ENCODE measurements at regions not wholly inside any gene's neighbourhood (a gene's known extent, or its start where the extent isn't known, plus 50 kb on each side); places are given as distances from the start of the nearest gene placed in this dataset.
"Not testable (repeated sequence)": the region's sequence is repeated elsewhere in the genome, so short reads cannot be mapped to it uniquely, and the experiment has no call there.

GRCh38 chr9:66794769-66795168 is 105.8 kb upstream of the ZNF658 start:
- ATAC-seq; H3K9me3 Mint-ChIP-seq; H3K27ac Mint-ChIP-seq; H3K36me3 Mint-ChIP-seq (ENCODE audit: low read depth); H3K4me3 Mint-ChIP-seq; H3K4me1 Mint-ChIP-seq; H3K27me3 Mint-ChIP-seq; DNase-seq: not testable (repeated sequence)

- H3K27me3 Mint-ChIP-seq; H3K4me1 Mint-ChIP-seq; H3K27ac Mint-ChIP-seq; H3K9me3 Mint-ChIP-seq; H3K36me3 Mint-ChIP-seq (ENCODE audit: low read depth); H3K4me3 Mint-ChIP-seq; ATAC-seq; DNase-seq: not testable (repeated sequence)
Observed at GRCh38 chr9:66795723-66796503, 104.6 kb upstream of the ZNF658 start.

DNA sequence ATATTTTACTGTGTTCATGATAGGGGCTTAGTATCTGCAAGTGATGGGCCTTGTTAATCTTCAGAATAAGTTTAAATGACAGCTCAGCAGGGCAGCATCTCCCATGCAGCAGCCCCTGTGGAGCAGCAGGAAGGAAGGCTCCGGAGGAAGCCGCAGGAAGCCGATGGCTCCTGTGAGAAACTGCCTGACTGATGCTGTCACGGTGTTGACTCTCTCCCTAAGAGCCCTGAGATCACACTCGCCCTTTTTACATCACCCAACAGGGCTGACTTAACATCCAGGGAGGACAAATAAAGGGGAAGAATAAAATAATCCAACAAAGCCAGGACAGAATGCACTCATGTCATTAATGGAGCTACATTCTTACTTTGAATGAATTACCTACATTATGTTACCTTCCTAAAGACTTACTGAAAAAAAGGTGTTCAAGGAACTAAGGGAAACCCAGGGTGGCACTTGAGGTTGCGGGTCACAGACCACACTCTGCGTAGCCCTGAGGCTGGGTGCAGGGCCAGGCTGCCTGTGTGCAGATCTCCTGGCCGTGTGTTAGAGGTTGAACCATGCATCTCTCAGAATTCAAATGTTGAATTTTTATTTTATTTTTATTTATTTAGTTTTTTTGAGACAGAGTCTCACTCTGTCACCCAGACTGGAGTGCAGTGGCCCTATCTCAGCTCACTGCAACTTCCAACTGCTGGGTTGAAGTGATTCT is 102.5 kb upstream of the ZNF658 start:
- H3K27me3 Mint-ChIP-seq; H3K4me1 Mint-ChIP-seq; H3K4me3 Mint-ChIP-seq; H3K36me3 Mint-ChIP-seq (ENCODE audit: low read depth); H3K27ac Mint-ChIP-seq; ATAC-seq; DNase-seq; H3K9me3 Mint-ChIP-seq: not testable (repeated sequence)

DNA sequence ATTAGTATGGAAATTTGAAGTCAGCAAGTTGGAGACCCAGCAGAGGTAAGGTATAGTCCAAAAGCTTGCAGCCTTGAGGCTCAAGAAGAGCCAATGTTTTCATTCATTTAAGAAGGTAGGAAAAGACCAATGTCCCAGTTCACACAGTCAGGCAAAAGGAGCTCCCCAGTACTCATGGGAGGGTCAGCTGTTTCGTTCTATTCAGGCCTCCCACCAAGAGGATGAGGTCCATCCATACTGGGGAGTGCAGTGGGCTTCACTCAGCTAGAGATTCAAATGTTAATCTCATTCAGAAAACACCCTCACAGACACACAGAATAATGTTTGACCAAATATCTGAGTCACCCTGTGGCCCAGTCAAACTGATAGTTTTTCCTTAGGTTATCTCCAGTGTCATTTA is 96.9 kb upstream of the ZNF658 start:
- not testable (repeated sequence) for H3K9me3 Mint-ChIP-seq; H3K27me3 Mint-ChIP-seq; ATAC-seq; H3K4me3 Mint-ChIP-seq; H3K4me1 Mint-ChIP-seq; DNase-seq; H3K36me3 Mint-ChIP-seq (ENCODE audit: low read depth); H3K27ac Mint-ChIP-seq

GRCh38 chr9:66810247-66810646 is 90.3 kb upstream of the ZNF658 start:
- not testable (repeated sequence) for H3K4me1 Mint-ChIP-seq, H3K27ac Mint-ChIP-seq

DNA sequence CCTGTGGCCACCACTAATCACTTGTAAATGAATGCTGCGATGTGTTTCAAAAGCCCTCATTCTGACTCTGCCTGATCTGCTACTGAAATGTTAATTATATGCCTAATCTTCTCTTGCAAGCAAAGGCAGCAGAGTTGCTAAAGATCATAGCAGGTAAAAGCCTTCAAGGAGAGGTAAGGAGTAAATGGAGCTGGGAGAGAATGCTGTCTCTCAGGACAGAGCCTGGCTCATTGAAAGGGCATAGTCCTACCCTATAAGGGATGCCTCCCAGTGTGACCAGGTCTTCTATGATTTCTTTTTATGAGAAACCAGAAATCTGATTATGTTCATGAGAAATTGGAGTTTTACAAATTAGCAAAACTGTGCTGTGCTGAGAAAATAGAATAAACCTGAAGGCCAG is 88.2 kb upstream of the ZNF658 start:
- not testable (repeated sequence) for DNase-seq, H3K27me3 Mint-ChIP-seq

More at GRCh38 chr9:66810247-66810646, 90.3 kb upstream of the ZNF658 start:
- H3K9me3 Mint-ChIP-seq; DNase-seq; H3K36me3 Mint-ChIP-seq (ENCODE audit: low read depth); H3K27me3 Mint-ChIP-seq; H3K4me3 Mint-ChIP-seq; ATAC-seq: not testable (repeated sequence)

GRCh38 chr9:66812967-66813366 is 87.6 kb upstream of the ZNF658 start:
- ATAC-seq; H3K4me3 Mint-ChIP-seq; H3K9me3 Mint-ChIP-seq; DNase-seq; H3K27ac Mint-ChIP-seq; H3K36me3 Mint-ChIP-seq (ENCODE audit: low read depth); H3K4me1 Mint-ChIP-seq; H3K27me3 Mint-ChIP-seq: not testable (repeated sequence)

More for the DNA sequence above, 88.2 kb upstream of the ZNF658 start:
- H3K27ac Mint-ChIP-seq; ATAC-seq; H3K36me3 Mint-ChIP-seq (ENCODE audit: low read depth); H3K9me3 Mint-ChIP-seq; H3K4me3 Mint-ChIP-seq; H3K4me1 Mint-ChIP-seq: not testable (repeated sequence)

DNA sequence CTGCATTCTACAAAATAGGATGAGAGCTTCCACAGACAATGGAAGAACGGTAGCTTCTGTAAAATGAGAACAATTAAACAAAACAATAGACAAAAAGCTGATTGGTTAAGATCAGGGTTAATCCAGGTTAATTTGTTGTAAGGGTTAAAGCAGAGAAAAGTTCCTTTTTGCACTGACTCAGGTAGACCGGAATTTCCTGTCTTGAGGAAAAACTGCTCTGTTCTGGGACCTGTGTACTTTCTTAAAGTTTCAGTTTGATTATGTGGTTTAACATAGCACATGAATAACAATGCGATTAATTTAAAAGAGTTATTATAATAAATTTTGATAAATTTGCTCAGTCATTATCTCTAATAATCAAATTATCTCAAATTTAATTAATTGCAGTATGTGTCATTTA is 86.5 kb upstream of the ZNF658 start:
- H3K27ac Mint-ChIP-seq, H3K27me3 Mint-ChIP-seq: not testable (repeated sequence)

GRCh38 chr9:66819510-66819909 is 81.0 kb upstream of the ZNF658 start:
- not testable (repeated sequence) for H3K4me3 Mint-ChIP-seq; H3K4me1 Mint-ChIP-seq; DNase-seq; H3K9me3 Mint-ChIP-seq; H3K27me3 Mint-ChIP-seq; H3K36me3 Mint-ChIP-seq (ENCODE audit: low read depth); H3K27ac Mint-ChIP-seq; ATAC-seq

More for the DNA sequence above, 86.5 kb upstream of the ZNF658 start:
- DNase-seq; H3K4me3 Mint-ChIP-seq; H3K4me1 Mint-ChIP-seq; ATAC-seq; H3K36me3 Mint-ChIP-seq (ENCODE audit: low read depth); H3K9me3 Mint-ChIP-seq: not testable (repeated sequence)

DNA sequence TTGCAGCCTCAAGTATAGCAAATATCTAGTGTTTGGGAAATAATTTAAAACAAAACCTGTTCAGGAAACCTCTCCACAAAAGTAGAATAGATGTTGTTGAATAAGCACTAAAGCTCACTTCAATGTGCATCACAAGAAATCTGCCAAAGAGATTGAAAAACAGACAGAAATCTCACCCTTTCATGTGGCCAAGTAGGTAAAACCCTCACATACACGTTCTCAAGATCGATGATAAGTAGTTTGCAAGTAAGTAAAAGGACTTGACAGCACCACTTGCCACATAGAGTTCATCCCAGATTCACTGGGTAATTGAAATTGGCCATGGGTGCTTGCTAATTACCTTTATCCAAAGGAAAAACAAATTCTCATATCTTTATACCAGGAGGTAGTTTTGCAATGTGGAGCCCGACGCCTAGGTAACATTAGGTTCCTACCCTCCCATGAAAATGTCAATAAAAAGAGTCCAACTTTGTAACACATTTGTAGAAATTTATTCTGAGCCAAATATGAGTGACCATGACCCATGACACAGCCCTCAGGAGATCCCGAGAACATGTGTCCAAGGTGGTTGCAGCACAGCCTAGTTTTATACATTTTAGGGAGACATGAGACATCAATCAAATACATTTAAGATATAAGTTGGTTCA is 80.4 kb upstream of the ZNF658 start:
- DNase-seq, H3K27ac Mint-ChIP-seq, ATAC-seq: not testable (repeated sequence)

GRCh38 chr9:66824169-66824568 is 76.4 kb upstream of the ZNF658 start:
- H3K9me3 Mint-ChIP-seq; DNase-seq; ATAC-seq; H3K4me3 Mint-ChIP-seq; H3K4me1 Mint-ChIP-seq; H3K27ac Mint-ChIP-seq; H3K27me3 Mint-ChIP-seq; H3K36me3 Mint-ChIP-seq (ENCODE audit: low read depth): not testable (repeated sequence)

More for the DNA sequence above, 80.4 kb upstream of the ZNF658 start:
- H3K4me3 Mint-ChIP-seq; H3K36me3 Mint-ChIP-seq (ENCODE audit: low read depth); H3K4me1 Mint-ChIP-seq; H3K9me3 Mint-ChIP-seq; H3K27me3 Mint-ChIP-seq: not testable (repeated sequence)

- H3K27ac Mint-ChIP-seq; H3K27me3 Mint-ChIP-seq; H3K9me3 Mint-ChIP-seq; ATAC-seq; H3K4me1 Mint-ChIP-seq; H3K36me3 Mint-ChIP-seq (ENCODE audit: low read depth); H3K4me3 Mint-ChIP-seq; DNase-seq: not testable (repeated sequence)
Observed at GRCh38 chr9:66829853-66830252, 70.7 kb upstream of the ZNF658 start.

- ATAC-seq; H3K4me3 Mint-ChIP-seq; H3K27ac Mint-ChIP-seq; H3K9me3 Mint-ChIP-seq; H3K4me1 Mint-ChIP-seq; H3K36me3 Mint-ChIP-seq (ENCODE audit: low read depth); DNase-seq; H3K27me3 Mint-ChIP-seq: not testable (repeated sequence)
Observed at GRCh38 chr9:66830777-66831497, 69.6 kb upstream of the ZNF658 start.

DNA sequence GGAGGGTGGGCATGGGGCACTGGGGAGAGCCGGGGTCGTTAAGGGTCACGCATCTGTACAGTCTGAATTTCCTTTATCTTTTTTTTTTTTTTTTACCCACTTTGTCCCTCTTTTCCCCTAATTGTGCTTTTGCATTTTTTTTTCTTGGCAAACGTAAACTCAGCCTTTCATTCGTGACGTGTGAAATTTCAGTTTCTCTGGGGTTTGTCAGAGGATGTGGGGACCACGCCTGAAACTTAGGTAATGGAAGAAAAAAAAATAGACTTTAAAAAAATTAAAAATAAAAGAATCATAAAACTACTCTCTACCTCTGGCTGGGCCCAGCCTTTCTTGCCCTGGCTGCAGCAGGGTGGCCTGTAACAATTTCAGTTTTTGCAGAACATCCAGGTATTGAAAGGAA is 68.3 kb upstream of the ZNF658 start:
- H3K4me3 Mint-ChIP-seq; H3K27ac Mint-ChIP-seq; H3K27me3 Mint-ChIP-seq; H3K4me1 Mint-ChIP-seq; ATAC-seq; H3K36me3 Mint-ChIP-seq (ENCODE audit: low read depth); H3K9me3 Mint-ChIP-seq; DNase-seq: not testable (repeated sequence)

All from activated naive CD8-positive, alpha-beta T cell treated with anti-CD3 and anti-CD28 coated beads, Interleukin-2, amount 50 U/mL, for 24 hours (primary cell).